Erythroblast (primary cell): ENCODE measurements at regions not wholly inside any gene's neighbourhood (a gene's known extent, or its start where the extent isn't known, plus 50 kb on each side); places are given as distances from the start of the nearest gene placed in this dataset.

Experiments
- DNase-seq, 2 experiments: peaks; one replicate each; lab custom pipeline; 2025; lab: John Stamatoyannopoulos, UW
- GATA1 ChIP-seq: IDR thresholded peaks from 2 replicates; pipeline ENCODE4 v1.6.1; 2011; ENCODE audit warnings: low read depth, mild to moderate bottlenecking, control low read depth, low read length, moderate library complexity
- POLR2A ChIP-seq: IDR thresholded peaks from 2 replicates; pipeline ENCODE4 v1.6.1; 2011; ENCODE audit warnings: mild to moderate bottlenecking, low read length

DNA sequence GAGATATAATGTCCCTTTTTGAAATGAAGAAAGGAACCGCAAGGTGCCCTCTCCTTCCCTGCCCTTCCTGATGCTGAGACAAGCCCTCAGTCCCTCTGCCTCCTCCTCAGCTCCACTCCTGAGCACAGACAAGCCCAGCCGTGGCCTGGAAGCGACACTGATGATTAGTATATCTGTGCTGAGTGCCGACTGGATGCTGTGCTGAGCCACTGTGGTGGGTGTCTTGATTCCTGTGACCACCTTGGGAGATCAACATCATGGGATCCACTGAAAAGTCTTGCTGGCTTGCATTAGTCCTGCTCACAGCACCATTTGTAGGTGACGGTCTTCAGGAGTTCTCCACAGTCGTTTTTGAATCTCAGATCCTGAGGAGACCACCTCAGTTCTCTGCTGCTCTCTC is 59.5 kb upstream of the HGFAC start:
- TF ChIP-seq POLR2A (no peak), GATA1 (no peak)
- DNase-seq = no peak

DNA sequence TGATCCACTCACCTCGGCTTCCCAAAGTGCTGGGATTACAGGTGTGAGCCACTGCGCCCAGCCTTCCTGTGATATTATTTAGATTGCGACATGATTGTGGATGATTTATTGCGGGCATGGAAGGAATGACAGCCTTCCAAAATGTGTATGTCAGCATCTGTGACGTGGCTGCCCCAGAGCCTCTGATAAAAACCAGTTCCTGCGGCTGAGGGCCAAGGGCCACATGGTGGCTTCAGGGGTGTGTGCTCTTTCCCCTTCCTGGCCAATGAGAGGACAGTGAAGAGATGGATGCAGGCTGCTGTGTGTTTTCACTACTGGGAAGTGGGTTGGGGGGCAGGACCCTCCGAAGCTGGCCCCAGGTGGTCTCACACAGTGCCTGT is 57.4 kb upstream of the HGFAC start:
- no peak for DNase-seq

DNA sequence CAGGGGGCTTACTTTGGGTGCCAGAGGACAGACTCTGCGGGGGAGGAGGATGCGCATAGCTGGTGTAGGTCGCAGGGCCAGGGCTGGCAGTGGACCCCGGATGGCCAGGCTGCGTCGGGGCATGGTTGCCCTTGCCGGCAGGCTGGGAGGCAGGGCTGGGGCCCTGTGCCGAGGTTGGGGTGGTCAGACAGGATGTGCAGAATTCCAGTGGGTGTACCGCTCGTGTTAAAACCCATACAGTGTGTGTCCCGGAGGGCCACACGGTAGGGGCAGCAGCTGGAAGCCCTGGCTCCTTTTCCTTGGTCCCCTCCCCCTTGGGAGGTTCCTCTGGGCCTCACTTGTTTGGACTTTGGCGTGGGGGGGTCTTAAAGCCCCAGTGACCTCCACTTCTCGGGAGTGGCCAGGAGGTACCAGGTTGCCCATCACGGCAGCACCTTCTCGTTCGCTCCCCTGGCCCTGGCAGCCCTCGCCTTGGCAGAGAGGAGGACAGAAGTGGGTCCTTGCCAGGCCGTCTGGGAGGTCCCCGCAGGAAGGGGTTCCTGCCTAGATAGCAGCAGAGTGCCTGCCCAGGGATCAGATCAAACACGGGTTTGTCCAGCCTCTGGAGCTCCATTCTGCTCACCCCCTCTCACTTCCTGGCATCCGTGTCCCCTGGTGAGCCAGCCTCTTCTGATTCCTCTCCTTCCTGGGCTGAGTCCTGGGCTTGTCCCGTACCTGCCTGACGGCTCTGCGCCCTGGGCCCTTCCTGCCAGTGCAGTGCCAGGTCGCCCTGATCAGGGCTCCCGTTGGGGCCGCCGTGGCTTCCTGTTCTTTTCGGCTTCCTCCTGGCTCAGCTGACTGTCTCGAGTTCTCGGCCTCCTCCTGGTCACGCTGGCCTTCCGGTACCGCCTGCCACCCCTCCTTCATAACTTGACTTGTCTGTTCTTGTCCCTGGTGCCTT is 56.7 kb upstream of the HGFAC start:
- TF ChIP-seq POLR2A (no peak), GATA1 (no peak)
- no peak for DNase-seq

More for the DNA sequence above, 57.4 kb upstream of the HGFAC start:
- TF ChIP-seq GATA1 (no peak), POLR2A (no peak)

DNA sequence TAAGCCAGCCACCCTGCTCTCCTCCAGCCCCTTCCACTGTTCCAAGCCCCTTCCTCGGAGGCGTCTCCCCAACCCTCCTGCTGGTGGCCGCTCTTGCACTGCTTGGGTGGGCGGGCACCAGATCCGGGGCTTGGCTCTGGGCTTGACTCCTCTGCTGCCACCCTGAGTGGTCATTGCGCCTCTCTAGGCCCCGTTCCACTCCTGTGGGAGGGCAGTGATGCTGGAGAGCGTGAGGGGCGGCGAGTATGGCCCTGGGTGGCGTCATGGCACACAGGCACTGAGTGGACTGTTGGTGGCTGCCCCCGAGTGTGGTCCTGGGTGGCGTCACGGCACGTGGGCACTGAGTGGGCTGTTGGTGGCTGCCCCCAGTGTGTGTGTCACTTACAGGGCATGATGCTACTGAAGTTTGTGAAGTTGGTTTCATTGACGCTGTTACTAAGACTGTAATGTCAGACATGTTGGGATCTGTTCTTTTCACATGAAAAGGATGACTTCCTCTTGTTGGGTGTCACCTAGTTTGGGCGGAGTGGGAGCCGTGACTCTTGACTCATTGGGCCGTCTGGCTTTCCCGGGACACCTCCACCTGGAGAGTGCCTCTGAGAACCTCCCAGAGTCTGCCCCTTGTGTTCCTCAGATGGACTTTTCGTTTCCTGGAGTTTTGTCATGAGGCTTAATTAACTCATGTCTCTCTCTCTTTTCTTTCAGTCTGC is 55.9 kb upstream of the HGFAC start:
- TF ChIP-seq GATA1 (no peak), POLR2A (no peak)
- no peak for DNase-seq

DNA sequence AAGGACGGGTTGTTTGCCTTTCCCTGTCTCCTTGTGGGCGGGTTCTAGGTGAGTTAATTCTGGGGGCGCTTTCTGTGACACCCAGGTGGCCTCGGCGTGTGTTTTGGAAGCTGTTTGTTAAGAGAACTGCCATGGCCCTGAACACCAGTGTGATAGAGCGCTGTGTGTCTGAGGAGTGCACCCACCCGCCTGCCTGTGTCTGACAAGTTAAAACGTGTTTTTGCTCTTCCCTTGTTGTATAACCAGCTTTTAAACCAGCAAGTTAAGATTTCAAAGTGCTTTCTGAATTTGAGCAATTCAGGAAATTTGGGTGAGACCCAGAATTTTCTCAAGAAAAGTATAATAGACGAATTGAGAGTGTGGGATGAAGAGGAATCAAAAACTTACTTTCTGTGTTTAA is 55.2 kb upstream of the HGFAC start:
- TF ChIP-seq POLR2A (no peak), GATA1 (no peak)

DNA sequence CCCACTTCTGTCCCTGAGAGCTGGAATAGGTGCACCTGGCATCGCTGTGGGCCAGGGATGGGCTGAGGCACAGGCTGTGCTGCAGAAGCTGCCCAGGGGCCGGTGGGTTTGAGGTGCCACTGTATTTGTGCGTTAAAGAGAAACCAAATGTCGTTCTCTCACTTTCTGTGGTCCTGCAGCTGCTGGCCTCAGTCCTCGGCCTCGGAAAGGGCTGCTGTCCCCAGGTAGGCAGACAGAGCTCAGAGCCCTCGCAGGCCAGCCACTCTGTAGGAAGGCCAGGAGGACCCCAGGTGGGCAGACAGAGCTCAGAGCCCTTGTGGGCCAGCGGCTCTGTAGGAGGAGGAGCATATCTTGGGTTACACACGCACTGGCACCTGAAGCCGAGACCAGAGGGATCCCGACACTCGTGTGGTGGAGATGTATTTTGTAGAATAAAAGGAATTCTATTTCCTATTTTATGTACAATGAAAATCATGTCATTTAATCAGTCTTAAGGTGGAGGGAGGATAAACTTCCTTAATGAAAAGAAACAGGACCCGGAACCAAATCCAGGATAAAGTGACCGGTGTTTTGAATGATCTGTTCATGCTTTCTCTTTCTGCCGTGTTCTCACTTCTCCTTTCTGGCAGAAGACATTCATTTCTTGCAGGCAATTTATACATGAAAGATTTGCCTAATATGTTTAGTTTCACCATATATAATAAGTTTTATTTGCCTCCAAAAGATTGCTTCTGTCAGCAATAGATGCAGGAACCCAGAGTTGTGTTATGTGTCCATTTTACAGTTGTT is 54.4 kb upstream of the HGFAC start:
- TF ChIP-seq GATA1 = no peak
- no peak for TF ChIP-seq POLR2A
- DNase-seq = no peak

More for the DNA sequence above, 55.2 kb upstream of the HGFAC start:
- DNase-seq = no peak

DNA sequence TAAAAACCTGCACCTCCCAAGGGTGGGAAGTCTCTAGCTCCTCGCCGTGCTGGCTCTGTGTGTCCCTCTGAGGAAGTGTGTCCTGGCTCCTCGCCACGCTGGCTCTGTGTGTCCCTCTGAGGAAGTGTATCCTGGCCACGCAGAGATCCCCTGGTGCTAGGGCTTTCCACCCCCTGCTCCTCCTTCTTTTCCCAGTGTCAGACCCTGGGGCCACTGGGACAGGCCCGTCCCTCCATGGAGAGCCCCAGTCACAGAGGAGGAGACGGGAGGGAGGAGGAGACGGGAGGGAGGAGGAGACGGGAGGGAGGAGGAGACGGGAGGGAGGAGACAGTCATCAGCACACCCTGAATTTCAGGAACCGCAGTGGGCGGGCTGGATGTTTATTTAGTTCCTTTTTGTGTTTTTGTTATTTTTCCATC is 53.8 kb upstream of the HGFAC start:
- TF ChIP-seq GATA1 = no peak
- TF ChIP-seq POLR2A = no peak
- no peak for DNase-seq

DNA sequence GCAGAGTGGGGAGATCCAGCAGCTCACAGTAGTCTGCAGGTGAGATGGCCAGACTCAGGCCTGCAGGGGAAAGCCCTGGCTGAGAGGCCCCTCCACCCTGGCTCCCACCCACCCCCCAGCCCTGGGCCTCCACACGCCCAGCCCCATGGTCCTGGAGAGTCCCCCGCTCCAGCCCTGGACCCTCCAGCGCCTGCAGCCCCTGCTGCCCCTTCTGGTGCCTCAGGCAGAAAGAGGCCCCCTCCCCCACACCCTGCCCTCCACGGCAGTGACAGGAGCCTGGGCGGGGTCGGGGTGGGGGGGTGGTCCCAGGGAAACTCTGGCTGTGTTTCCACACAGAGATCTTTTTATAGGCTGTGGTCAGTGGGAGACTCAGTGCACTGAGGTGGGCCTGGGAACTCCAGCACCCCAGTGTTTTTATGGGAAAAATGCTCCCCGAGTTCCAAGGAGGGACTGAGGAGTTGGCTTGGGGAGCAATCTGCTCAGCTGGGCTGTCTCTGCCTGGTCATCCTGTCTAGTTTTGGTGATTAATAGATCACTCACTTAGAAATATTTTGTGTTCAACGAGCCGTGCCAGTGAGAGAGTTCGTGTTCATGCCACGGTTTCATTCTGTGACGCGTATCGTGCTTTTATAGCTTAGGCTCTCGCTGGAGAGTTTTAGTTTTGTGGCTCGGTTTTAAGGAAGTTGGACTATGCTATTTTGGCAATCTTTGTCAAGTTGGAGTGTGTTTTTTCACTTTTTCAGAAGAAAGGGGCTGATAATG is 53.1 kb upstream of the HGFAC start:
- DNase-seq = peak in 1 of 2 experiments; percentile 9
- TF ChIP-seq GATA1 (no peak), POLR2A (no peak)

DNA sequence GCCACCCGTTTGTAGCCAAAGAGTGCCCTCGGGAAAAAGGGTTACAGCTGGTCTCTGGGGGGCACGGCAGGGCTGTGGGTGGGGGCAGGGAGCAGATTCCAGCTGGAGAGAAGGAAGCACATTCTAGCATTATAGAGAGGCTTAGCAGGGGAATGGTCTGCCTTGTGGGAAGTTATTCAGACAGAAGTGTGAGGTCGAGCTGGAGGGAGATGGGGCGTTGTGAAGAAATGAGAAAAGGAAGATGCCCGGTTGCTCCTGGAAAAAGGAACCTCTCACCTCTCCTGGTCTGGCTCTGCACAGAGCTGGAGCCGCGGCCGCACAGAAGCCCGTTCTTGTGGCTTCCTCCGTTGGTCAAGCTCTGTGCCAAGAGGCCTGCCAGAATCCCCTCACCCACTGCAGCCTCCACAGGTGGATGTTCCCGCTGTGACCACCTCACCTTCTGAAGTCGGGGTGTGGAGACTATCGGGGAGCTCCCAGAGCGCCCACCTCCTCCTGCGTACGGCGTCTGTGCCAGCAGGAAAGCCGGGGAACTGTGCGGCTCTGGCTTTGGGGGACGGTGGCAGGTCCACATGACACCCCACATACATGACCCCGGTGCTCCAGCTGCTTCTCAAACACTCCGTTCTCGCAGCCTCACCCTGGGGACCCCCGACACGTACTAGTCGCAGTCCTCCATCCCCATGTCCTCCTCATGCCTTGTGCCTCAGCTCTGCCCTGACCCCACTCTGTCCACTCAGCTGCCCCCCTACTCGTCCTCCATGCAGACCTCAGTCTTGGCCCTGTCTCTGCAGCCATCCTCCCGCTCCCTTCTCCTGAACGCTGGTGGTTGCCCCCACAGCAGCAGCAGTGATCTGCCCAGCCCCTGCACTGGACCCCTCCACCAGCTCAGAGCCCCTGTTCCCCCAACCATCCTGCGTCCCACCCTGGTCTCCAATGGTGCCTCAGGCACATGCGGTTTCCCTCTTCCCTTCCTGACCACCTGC is 52.2 kb upstream of the HGFAC start:
- TF ChIP-seq POLR2A = no peak
- DNase-seq = no peak

DNA sequence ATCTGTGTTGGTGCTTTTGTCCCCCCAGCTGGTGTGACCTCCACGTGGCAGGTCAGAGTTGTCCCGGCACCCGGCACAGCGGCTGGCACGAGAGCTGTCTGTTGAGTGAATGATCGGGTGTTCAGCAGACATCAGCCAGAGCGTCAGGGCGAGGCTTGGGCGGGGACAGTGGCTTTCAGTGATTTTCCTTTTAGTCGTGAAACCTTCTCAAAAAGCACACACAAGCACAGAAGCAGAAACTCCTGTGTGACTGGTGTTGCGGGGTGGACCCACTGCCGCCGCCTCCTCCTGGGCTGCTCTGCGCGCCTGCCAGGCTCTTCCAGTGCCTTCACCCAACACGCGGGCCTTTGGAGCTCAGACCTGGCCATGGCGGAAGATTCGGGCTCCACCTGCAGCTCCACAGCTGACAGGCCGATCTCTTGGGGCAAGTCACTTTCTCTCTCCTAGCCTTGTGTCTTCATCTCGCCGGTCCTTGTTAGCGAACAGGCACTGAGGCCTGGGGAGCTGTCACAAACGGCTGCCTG is 51.4 kb upstream of the HGFAC start:
- no peak for TF ChIP-seq POLR2A
- no peak for TF ChIP-seq GATA1

DNA sequence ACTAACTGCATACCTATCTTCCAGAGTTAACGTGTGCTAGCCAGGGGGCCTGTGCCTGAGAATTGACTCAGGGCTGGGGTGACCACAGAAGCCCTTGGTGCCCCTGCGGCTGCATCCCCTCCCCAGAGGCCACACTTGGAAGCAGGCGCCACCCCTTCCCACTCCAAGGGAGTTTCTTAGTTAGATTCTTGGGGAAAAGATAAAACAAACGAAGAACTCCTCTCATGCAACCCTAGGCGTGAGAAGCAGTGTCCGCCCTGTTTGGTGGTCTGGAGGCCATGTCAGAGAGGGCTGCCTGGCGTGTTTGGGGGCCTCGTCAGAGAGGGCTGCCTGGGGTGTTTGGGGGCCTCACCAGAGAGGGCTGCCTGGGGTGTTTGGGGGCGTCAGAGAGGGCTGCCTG is 50.3 kb upstream of the HGFAC start:
- DNase-seq = no peak
- TF ChIP-seq GATA1 = no peak
- TF ChIP-seq POLR2A = no peak

More for the DNA sequence above, 51.4 kb upstream of the HGFAC start:
- DNase-seq = no peak
